ENCODE measurements at regions not wholly inside any gene's neighbourhood (a gene's known extent, or its start where the extent isn't known, plus 50 kb on each side); places are given as distances from the start of the nearest gene placed in this dataset.

- TF ChIP-seq POLR2AphosphoS5 (IDR thresholded peaks at IDR 0.05; ENCODE audit: low read depth, low read length) = no peak
- no peak for TF ChIP-seq ZBTB33 (IDR thresholded peaks at IDR 0.05; ENCODE audit: borderline replicate concordance, low read depth)
- TF ChIP-seq, protein P1, sequence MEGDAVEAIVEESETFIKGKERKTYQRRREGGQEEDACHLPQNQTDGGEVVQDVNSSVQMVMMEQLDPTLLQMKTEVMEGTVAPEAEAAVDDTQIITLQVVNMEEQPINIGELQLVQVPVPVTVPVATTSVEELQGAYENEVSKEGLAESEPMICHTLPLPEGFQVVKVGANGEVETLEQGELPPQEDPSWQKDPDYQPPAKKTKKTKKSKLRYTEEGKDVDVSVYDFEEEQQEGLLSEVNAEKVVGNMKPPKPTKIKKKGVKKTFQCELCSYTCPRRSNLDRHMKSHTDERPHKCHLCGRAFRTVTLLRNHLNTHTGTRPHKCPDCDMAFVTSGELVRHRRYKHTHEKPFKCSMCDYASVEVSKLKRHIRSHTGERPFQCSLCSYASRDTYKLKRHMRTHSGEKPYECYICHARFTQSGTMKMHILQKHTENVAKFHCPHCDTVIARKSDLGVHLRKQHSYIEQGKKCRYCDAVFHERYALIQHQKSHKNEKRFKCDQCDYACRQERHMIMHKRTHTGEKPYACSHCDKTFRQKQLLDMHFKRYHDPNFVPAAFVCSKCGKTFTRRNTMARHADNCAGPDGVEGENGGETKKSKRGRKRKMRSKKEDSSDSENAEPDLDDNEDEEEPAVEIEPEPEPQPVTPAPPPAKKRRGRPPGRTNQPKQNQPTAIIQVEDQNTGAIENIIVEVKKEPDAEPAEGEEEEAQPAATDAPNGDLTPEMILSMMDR (IDR thresholded peaks at IDR 0.05) = no peak
- no peak for TF ChIP-seq RCOR1 (IDR thresholded peaks at IDR 0.05; ENCODE audit: low read length)
- no peak for TF ChIP-seq TAF1 (IDR thresholded peaks at IDR 0.05; ENCODE audit: borderline replicate concordance, low read depth, low read length)
- TF ChIP-seq, protein P2, sequence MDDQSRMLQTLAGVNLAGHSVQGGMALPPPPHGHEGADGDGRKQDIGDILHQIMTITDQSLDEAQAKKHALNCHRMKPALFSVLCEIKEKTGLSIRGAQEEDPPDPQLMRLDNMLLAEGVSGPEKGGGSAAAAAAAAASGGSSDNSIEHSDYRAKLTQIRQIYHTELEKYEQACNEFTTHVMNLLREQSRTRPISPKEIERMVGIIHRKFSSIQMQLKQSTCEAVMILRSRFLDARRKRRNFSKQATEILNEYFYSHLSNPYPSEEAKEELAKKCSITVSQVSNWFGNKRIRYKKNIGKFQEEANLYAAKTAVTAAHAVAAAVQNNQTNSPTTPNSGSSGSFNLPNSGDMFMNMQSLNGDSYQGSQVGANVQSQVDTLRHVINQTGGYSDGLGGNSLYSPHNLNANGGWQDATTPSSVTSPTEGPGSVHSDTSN (IDR thresholded peaks at IDR 0.05) = no peak
- TF ChIP-seq NRF1 (IDR thresholded peaks at IDR 0.05; ENCODE audit: low read depth, low read length) = no peak
- no peak for TF ChIP-seq TEAD4 (IDR thresholded peaks at IDR 0.05; ENCODE audit: borderline replicate concordance, insufficient read depth)
- TF ChIP-seq TCF12 (IDR thresholded peaks at IDR 0.05) = no peak
- no peak for TF ChIP-seq REST (IDR thresholded peaks at IDR 0.05; ENCODE audit: low read depth, low read length)
Observed at GRCh38 chr16:82259731-82260130, 89.7 kb upstream of the MPHOSPH6 start.

Measured in SK-N-SH (cell line).